OCI-LY3 (cell line): ENCODE measurements at regions not wholly inside any gene's neighbourhood (a gene's known extent, or its start where the extent isn't known, plus 50 kb on each side); places are given as distances from the start of the nearest gene placed in this dataset.
A peak's percentile ranks its signal among the peaks of the same experiment; 100 is the strongest.

ENCODE experiments used
- H2AFZ ChIP-seq: fragments of 200-600, 300-600 bp; shearing (Covaris generic); 2 replicates; pipeline ENCODE4 v1.6.0; 2014; ENCODE audit warnings: antibody characterized with exemption, low read depth, low read length
- H3K27ac ChIP-seq: fragments of 200-600, 300-600 bp; sonication (generic); 2 replicates; pipeline ENCODE4 v1.5.1; 2014; ENCODE audit warnings: mild to moderate bottlenecking, low read length, moderate library complexity, mixed read lengths
- H3K27me3 ChIP-seq: fragments of 200-600, 300-600 bp; sonication (generic); 2 replicates; pipeline ENCODE4 v1.6.1; 2014; ENCODE audit warnings: low read depth, low read length, mixed read lengths
- H3K36me3 ChIP-seq: fragments of 200-600, 300-600 bp; sonication (generic); replicated peaks from 2 replicates; pipeline ENCODE3; 2014; ENCODE audit warnings: low read depth, low read length, mixed read lengths
- H3K4me1 ChIP-seq: fragments of 300-600, 200-600 bp; sonication (generic); 2 replicates; pipeline ENCODE4 v1.6.1; 2014; ENCODE audit warnings: low read length, mixed read lengths
- H3K4me2 ChIP-seq: fragments of 200-600, 300-600 bp; sonication (generic); 2 replicates; pipeline ENCODE4 v1.6.1; 2014; ENCODE audit warnings: low read length, mixed read lengths
- H3K4me3 ChIP-seq: fragments of 300-600, 200-600 bp; sonication (generic); 2 replicates; pipeline ENCODE4 v1.5.1; 2014; ENCODE audit warnings: antibody characterized with exemption, mild to moderate bottlenecking, low read length, moderate library complexity
- H3K79me2 ChIP-seq: fragments of 300-600, 200-600 bp; shearing (Covaris generic); 2 replicates; pipeline ENCODE4 v1.6.1; 2014; ENCODE audit warnings: mild to moderate bottlenecking, low read length, mixed read lengths
- H3K9ac ChIP-seq: fragments of 300-600, 200-600 bp; shearing (Covaris generic); 2 replicates; pipeline ENCODE4 v1.6.0; 2014; ENCODE audit warnings: mild to moderate bottlenecking, low read length, moderate library complexity
- H3K9me3 ChIP-seq: fragments of 200-600, 300-600 bp; shearing (Covaris generic); 2 replicates; pipeline ENCODE4 v1.6.1; 2014; ENCODE audit warnings: low read length, mixed read lengths; ENCODE audit not compliant: insufficient read depth
- H4K20me1 ChIP-seq: fragments of 200-600, 300-600 bp; sonication (generic); 2 replicates; pipeline ENCODE4 v1.6.1; 2016; ENCODE audit warnings: low read length, mixed read lengths; ENCODE audit not compliant: insufficient read depth
- CTCF ChIP-seq: fragments of 200-600, 300-600 bp; sonication (generic); IDR thresholded peaks from 2 replicates; pipeline ENCODE4 v1.5.1; 2014; ENCODE audit warnings: antibody characterized with exemption, low read length, low read depth
- EZH2phosphoT487 ChIP-seq: fragments of 200-600 bp; shearing (Covaris generic); IDR thresholded peaks from 2 replicates; pipeline ENCODE4 v1.6.1; 2018; ENCODE audit warnings: antibody characterized with exemption, mixed run types, low read depth

GRCh38 chr5:121399879-121400278 lies 451.8 kb upstream of the FTMT start:
- Histone ChIP-seq H3K4me1 (peaks cover 8% of the 10 kb centered on the region), H2AFZ (no peak overlapping the region), H3K9ac (no peak overlapping the region), H3K9me3 (no peaks in the 10 kb centered on the region), H3K36me3 (no peaks in the 10 kb centered on the region), H3K79me2 (no peaks in the 10 kb centered on the region), H3K27ac (peak overlapping the region; percentile 26; the same call in 1 of the 2 replicates), H4K20me1 (no peaks in the 10 kb centered on the region), H3K27me3 (no peaks in the 10 kb centered on the region), H3K4me3 (no peak overlapping the region), H3K4me2 (peak overlapping the region; percentile 22; the same call in 1 of the 2 replicates)
- TF ChIP-seq EZH2phosphoT487 (no peak), CTCF (no peak)

GRCh38 chr5:121408778-121409177 lies 442.9 kb upstream of the FTMT start:
- Histone ChIP-seq H3K79me2 (no peaks in the 10 kb centered on the region), H3K9me3 (no peaks in the 10 kb centered on the region), H3K27me3 (no peaks in the 10 kb centered on the region), H3K27ac (no peak overlapping the region), H3K9ac (no peak overlapping the region), H2AFZ (no peak overlapping the region), H4K20me1 (no peaks in the 10 kb centered on the region), H3K4me2 (no peak overlapping the region), H3K4me1 (no peaks in the 10 kb centered on the region), H3K4me3 (no peak overlapping the region), H3K36me3 (no peaks in the 10 kb centered on the region)
- TF ChIP-seq CTCF, result no peak
- no peak for TF ChIP-seq EZH2phosphoT487

DNA sequence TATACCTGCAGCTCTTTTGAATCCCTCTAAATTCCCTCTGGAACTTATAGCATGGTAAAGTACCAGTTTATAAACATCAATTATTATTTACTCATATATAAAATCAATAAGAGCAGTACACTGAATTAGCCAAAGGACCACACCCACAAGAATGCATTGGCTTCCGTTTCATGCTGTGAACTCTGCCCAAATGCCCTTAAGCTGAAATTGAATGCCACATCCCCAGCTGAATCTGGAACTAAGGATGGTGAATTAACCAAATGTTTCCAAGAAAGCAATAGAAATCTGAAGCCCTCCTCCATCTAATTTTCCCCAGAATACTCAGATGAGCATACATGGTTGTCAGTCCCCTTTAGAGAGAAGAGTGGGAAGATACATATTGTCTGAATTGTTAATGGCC lies 436.4 kb upstream of the FTMT start:
- Histone ChIP-seq H3K4me1 (no peaks in the 10 kb centered on the region), H3K79me2 (no peaks in the 10 kb centered on the region), H3K4me3 (no peak overlapping the region), H3K27ac (no peak overlapping the region), H3K9me3 (no peaks in the 10 kb centered on the region), H2AFZ (no peak overlapping the region), H3K4me2 (no peak overlapping the region), H3K27me3 (no peaks in the 10 kb centered on the region), H3K9ac (no peak overlapping the region), H3K36me3 (no peaks in the 10 kb centered on the region), H4K20me1 (no peaks in the 10 kb centered on the region)
- no peak for TF ChIP-seq CTCF
- no peak for TF ChIP-seq EZH2phosphoT487

- Histone ChIP-seq H3K27me3 (no peaks in the 10 kb centered on the region), H2AFZ (no peak overlapping the region), H3K9ac (no peak overlapping the region), H3K9me3 (no peaks in the 10 kb centered on the region), H3K27ac (no peak overlapping the region), H3K36me3 (no peaks in the 10 kb centered on the region), H3K4me1 (no peaks in the 10 kb centered on the region), H3K4me2 (no peak overlapping the region), H3K79me2 (no peaks in the 10 kb centered on the region), H3K4me3 (no peak overlapping the region), H4K20me1 (no peaks in the 10 kb centered on the region)
- no peak for TF ChIP-seq EZH2phosphoT487
- no peak for TF ChIP-seq CTCF
Observed at GRCh38 chr5:121421646-121422045, 430.0 kb upstream of the FTMT start.
